Osteocyte (in vitro differentiated cells): ENCODE measurements at regions not wholly inside any gene's neighbourhood (a gene's known extent, or its start where the extent isn't known, plus 50 kb on each side); places are given as distances from the start of the nearest gene placed in this dataset.

ENCODE experiments used
- DNase-seq: peaks from one replicate; pipeline ENCODE4 v3.0.0; 2021; ENCODE audit warnings: mixed read lengths; ENCODE audit not compliant: unreplicated experiment; ENCODE audit errors: extremely low spot score
- H3K27ac Mint-ChIP-seq: one replicate; pipeline ENCODE4 v1.8.0; 2021; ENCODE audit warnings: mild to moderate bottlenecking, mixed read lengths; ENCODE audit not compliant: unreplicated experiment
- H3K27me3 Mint-ChIP-seq: one replicate; pipeline ENCODE4 v1.8.0; 2021; ENCODE audit warnings: mixed read lengths; ENCODE audit not compliant: unreplicated experiment
- H3K36me3 Mint-ChIP-seq: one replicate; pipeline ENCODE4 v1.8.0; 2021; ENCODE audit warnings: mixed read lengths; ENCODE audit not compliant: unreplicated experiment
- H3K4me1 Mint-ChIP-seq: one replicate; pipeline ENCODE4 v1.8.0; 2021; ENCODE audit warnings: mixed read lengths; ENCODE audit not compliant: unreplicated experiment
- H3K4me3 Mint-ChIP-seq: one replicate; pipeline ENCODE4 v1.8.0; 2021; ENCODE audit warnings: mild to moderate bottlenecking, moderate library complexity, mixed read lengths; ENCODE audit not compliant: unreplicated experiment
- H3K9me3 Mint-ChIP-seq: one replicate; pipeline ENCODE4 v1.8.0; 2021; ENCODE audit warnings: mixed read lengths; ENCODE audit not compliant: unreplicated experiment
- CTCF ChIP-seq: fragments of 200-600 bp; sonication (generic); IDR thresholded peaks from 2 replicates; pipeline ENCODE4 v1.5.0; 2021; ENCODE audit warnings: antibody characterized with exemption, mild to moderate bottlenecking, moderate library complexity

DNA sequence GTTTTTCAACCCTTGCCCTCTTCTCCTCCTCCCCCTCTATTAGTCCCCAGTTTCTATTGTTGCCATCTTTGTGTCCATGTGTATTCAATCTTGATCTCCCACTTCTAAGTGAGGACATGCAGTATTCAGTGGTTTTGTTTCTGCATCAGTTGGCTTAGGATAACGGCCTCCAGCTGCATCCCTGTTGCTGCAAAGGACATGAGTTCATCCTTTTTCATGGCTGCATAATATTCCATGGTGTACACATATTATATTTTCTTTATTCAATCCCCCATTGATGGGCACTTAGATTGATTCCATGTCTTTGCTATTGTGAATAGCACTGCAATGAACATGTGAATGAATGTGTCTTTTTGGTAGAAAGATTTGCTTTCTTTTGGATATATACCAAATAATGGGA, 190.4 kb upstream of the LYZL1 start:
- peaks cover 8% of the 10 kb centered on the region for H3K27me3 Mint-ChIP-seq
- no peak overlapping the region for H3K27ac Mint-ChIP-seq
- no peak for TF ChIP-seq CTCF
- no peaks in the 10 kb centered on the region for H3K9me3 Mint-ChIP-seq
- no peaks in the 10 kb centered on the region for H3K36me3 Mint-ChIP-seq
- H3K4me3 Mint-ChIP-seq = no peak overlapping the region
- H3K4me1 Mint-ChIP-seq = no peaks in the 10 kb centered on the region
- no peak for DNase-seq

DNA sequence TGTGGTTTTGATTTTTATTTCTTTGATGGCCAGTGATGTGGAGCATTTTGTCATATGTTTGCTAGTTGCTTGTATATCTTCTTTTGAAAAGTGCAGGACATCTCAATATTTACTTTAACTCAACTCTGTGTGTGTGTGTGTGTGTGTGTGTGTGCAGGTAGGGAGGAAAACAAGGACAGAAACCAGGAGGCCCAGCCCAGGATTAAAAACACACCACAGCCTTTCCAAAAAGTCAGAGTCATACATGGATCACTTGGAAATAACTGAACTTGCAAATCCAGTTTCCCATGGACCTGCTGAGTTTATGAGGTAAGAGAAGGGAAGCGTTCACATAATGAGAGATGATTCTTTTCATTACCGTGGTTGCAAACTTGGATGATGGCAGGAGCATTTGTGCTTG, 189.9 kb upstream of the LYZL1 start:
- no peak for TF ChIP-seq CTCF
- Mint-ChIP-seq H3K4me1 (no peaks in the 10 kb centered on the region), H3K4me3 (no peak overlapping the region), H3K27me3 (peaks cover 8% of the 10 kb centered on the region), H3K36me3 (no peaks in the 10 kb centered on the region), H3K27ac (no peak overlapping the region), H3K9me3 (no peaks in the 10 kb centered on the region)
- DNase-seq = no peak

GRCh38 chr10:29099415-29099814, 189.5 kb upstream of the LYZL1 start:
- no peak overlapping the region for H3K27ac Mint-ChIP-seq
- H3K4me3 Mint-ChIP-seq = no peak overlapping the region
- peaks cover under 1% of the 10 kb centered on the region for H3K4me1 Mint-ChIP-seq
- no peak for DNase-seq
- peaks cover 8% of the 10 kb centered on the region for H3K27me3 Mint-ChIP-seq
- H3K9me3 Mint-ChIP-seq = no peaks in the 10 kb centered on the region
- H3K36me3 Mint-ChIP-seq = no peaks in the 10 kb centered on the region
- no peak for TF ChIP-seq CTCF

- H3K4me1 Mint-ChIP-seq = peaks cover 11% of the 10 kb centered on the region
- TF ChIP-seq CTCF = no peak
Measured at GRCh38 chr10:29100505-29100904, 188.4 kb upstream of the LYZL1 start.

GRCh38 chr10:29102233-29102632, 186.6 kb upstream of the LYZL1 start:
- H3K27ac Mint-ChIP-seq = no peak overlapping the region
- H3K4me1 Mint-ChIP-seq = peaks cover 20% of the 10 kb centered on the region
- no peak for DNase-seq
- peaks cover 2% of the 10 kb centered on the region for H3K27me3 Mint-ChIP-seq
- H3K36me3 Mint-ChIP-seq = no peaks in the 10 kb centered on the region
- no peak for TF ChIP-seq CTCF
- H3K4me3 Mint-ChIP-seq = no peak overlapping the region
- no peaks in the 10 kb centered on the region for H3K9me3 Mint-ChIP-seq

More at GRCh38 chr10:29100505-29100904, 188.4 kb upstream of the LYZL1 start:
- no peak for DNase-seq
- Mint-ChIP-seq H3K27ac (no peak overlapping the region), H3K4me3 (no peak overlapping the region), H3K9me3 (no peaks in the 10 kb centered on the region), H3K27me3 (peaks cover 8% of the 10 kb centered on the region), H3K36me3 (no peaks in the 10 kb centered on the region)
